ENCODE measurements at regions not wholly inside any gene's neighbourhood (a gene's known extent, or its start where the extent isn't known, plus 50 kb on each side); places are given as distances from the start of the nearest gene placed in this dataset.
A peak's percentile ranks its signal among the peaks of the same experiment; 100 is the strongest.

- ChIA-PET CTCF (interaction anchor here (3.4 kb wide), 1 partner anchor 124 kb away, joined by 13 read pairs; no protein-coding TSS in a partner anchor), POLR2A (no interaction called here)
- no peaks in the 10 kb centered on the region for H3K36me3 ChIP-seq (replicated peaks in 1 of 2; ENCODE audit: control insufficient read depth in 1 of 2, insufficient read depth in 2 of 2, low read length in 1 of 2)
- H3K9me3 ChIP-seq, result no peaks in the 10 kb centered on the region
- no peak overlapping the region for H2AFZ ChIP-seq (ENCODE audit: low read depth)
- H3K4me3 ChIP-seq (ENCODE audit: low read depth in 2 of 2, low read length in 1 of 2), result no peak overlapping the region
- H3F3A ChIP-seq (replicated peaks; ENCODE audit: insufficient read depth), result no peaks in the 10 kb centered on the region
- H3K79me2 ChIP-seq (ENCODE audit: insufficient read depth), result no peaks in the 10 kb centered on the region
- no peaks in the 10 kb centered on the region for H3K27me3 ChIP-seq (ENCODE audit: insufficient read depth)
- TF ChIP-seq TEAD4 (IDR thresholded peaks at IDR 0.05; ENCODE audit: borderline replicate concordance, insufficient read depth) (no peak), RFX5 (IDR thresholded peaks at IDR 0.05; ENCODE audit: low read length) (no peak), REST (IDR thresholded peaks at IDR 0.05; ENCODE audit: low read depth, low read length) (no peak), ZBTB33 (IDR thresholded peaks at IDR 0.05; ENCODE audit: borderline replicate concordance, low read depth) (no peak), NRF1 (IDR thresholded peaks at IDR 0.05; ENCODE audit: low read depth, low read length) (no peak), GATA2 (CRISPR knock-in tag; IDR thresholded peaks at IDR 0.05) (no peak), TAF1 (IDR thresholded peaks at IDR 0.05; ENCODE audit: borderline replicate concordance, low read depth, low read length) (no peak), ELF1 (IDR thresholded peaks at IDR 0.05) (no peak), JUND (IDR thresholded peaks at IDR 0.05) (no peak), SIN3A (IDR thresholded peaks at IDR 0.05; ENCODE audit: borderline replicate concordance, low read depth, low read length) (no peak), EP300 (IDR thresholded peaks at IDR 0.05; ENCODE audit: borderline replicate concordance in 1 of 2, low read depth in 1 of 2, low read length in 1 of 2) (no peak), CHD2 (IDR thresholded peaks at IDR 0.05; ENCODE audit: low read length, partially characterized antibody) (no peak), RXRA (IDR thresholded peaks at IDR 0.05; ENCODE audit: borderline replicate concordance, low read depth) (no peak), EZH2phosphoT487 (IDR thresholded peaks at IDR 0.05; ENCODE audit: borderline replicate concordance, low read depth) (no peak), PBX3 (IDR thresholded peaks at IDR 0.05) (no peak), SMC3 (IDR thresholded peaks at IDR 0.05; ENCODE audit: low read depth, low read length) (no peak), MXI1 (IDR thresholded peaks at IDR 0.05; ENCODE audit: low read depth, low read length) (no peak), MAX (IDR thresholded peaks at IDR 0.05; ENCODE audit: low read depth) (no peak)
- TF ChIP-seq, protein P1, sequence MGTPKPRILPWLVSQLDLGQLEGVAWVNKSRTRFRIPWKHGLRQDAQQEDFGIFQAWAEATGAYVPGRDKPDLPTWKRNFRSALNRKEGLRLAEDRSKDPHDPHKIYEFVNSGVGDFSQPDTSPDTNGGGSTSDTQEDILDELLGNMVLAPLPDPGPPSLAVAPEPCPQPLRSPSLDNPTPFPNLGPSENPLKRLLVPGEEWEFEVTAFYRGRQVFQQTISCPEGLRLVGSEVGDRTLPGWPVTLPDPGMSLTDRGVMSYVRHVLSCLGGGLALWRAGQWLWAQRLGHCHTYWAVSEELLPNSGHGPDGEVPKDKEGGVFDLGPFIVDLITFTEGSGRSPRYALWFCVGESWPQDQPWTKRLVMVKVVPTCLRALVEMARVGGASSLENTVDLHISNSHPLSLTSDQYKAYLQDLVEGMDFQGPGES (IDR thresholded peaks at IDR 0.05; ENCODE audit: low read depth, low read length), result no peak
- TF ChIP-seq, protein P2, sequence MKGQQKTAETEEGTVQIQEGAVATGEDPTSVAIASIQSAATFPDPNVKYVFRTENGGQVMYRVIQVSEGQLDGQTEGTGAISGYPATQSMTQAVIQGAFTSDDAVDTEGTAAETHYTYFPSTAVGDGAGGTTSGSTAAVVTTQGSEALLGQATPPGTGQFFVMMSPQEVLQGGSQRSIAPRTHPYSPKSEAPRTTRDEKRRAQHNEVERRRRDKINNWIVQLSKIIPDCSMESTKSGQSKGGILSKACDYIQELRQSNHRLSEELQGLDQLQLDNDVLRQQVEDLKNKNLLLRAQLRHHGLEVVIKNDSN (IDR thresholded peaks at IDR 0.05; ENCODE audit: borderline replicate concordance, low read depth), result no peak
- peak overlapping the region in 1 of 2 experiments; percentile 60; a peak in 2 of 4 replicates for H3K27ac ChIP-seq (ENCODE audit: low read depth in 2 of 2, low read length in 1 of 2)
- no peak overlapping the region for H3K4me2 ChIP-seq
- WGBS (ENCODE audit: low lambda C conversion rate), result 86% methylated on average over 7 of the region's 7 CpGs
- no peak overlapping the region for H3K9ac ChIP-seq
- H3K4me1 ChIP-seq (ENCODE audit: control insufficient read depth in 1 of 2, insufficient read depth in 2 of 2, low read depth in 1 of 2, low read length in 1 of 2), result peaks cover 0 to 34% of the 10 kb centered on the region in 2 experiments; a peak in 1 of 4 replicates
- H4K20me1 ChIP-seq (ENCODE audit: insufficient read depth), result no peaks in the 10 kb centered on the region
- no peaks in the 10 kb centered on the region for H3K9me2 ChIP-seq
- no peak for DNase-seq
Measured at GRCh38 chr2:201983800-201984199, 49.9 kb upstream of the FZD7 start.

All from SK-N-SH (cell line).